Fibroblast of pulmonary artery (primary cell): ENCODE measurements at regions not wholly inside any gene's neighbourhood (a gene's known extent, or its start where the extent isn't known, plus 50 kb on each side); places are given as distances from the start of the nearest gene placed in this dataset.

Experiments
- DNase-seq: peaks from one replicate; pipeline ENCODE4 v3.0.0-alpha.2; 2010; ENCODE audit warnings: low read depth
- H3K4me3 ChIP-seq: replicated peaks from 2 replicates; pipeline ENCODE4 v1.5.1; 2011; ENCODE audit warnings: low read depth, mild to moderate bottlenecking, control low read depth, low read length, moderate library complexity
- CTCF ChIP-seq: IDR thresholded peaks from 2 replicates; pipeline ENCODE4 v1.5.1; 2011; ENCODE audit warnings: mild to moderate bottlenecking, control low read depth, low read length, inconsistent platforms; ENCODE audit errors: missing control alignments

GRCh38 chr7:156140896-156141295 is 328.6 kb upstream of the SHH start:
- no peak for TF ChIP-seq CTCF
- no peak for DNase-seq
- no peak overlapping the region for H3K4me3 ChIP-seq

- H3K4me3 ChIP-seq = no peak overlapping the region
- TF ChIP-seq CTCF = no peak
- DNase-seq = no peak
Observed at GRCh38 chr7:156140447-156140846, 328.2 kb upstream of the SHH start.

- no peak for DNase-seq
- H3K4me3 ChIP-seq = no peak overlapping the region
- TF ChIP-seq CTCF = no peak
Observed at GRCh38 chr7:156139633-156140032, 327.4 kb upstream of the SHH start.

- H3K4me3 ChIP-seq = no peak overlapping the region
- no peak for DNase-seq
- no peak for TF ChIP-seq CTCF
Observed at GRCh38 chr7:156139112-156139511, 326.8 kb upstream of the SHH start.

- no peak for DNase-seq
- no peak for TF ChIP-seq CTCF
- H3K4me3 ChIP-seq = no peak overlapping the region
Observed at GRCh38 chr7:156131881-156132280, 319.6 kb upstream of the SHH start.

- H3K4me3 ChIP-seq = no peak overlapping the region
- no peak for TF ChIP-seq CTCF
- no peak for DNase-seq
Observed at GRCh38 chr7:156129522-156129921, 317.3 kb upstream of the SHH start.

- no peak for TF ChIP-seq CTCF
- DNase-seq = no peak
- no peak overlapping the region for H3K4me3 ChIP-seq
Observed at GRCh38 chr7:156128496-156128895, 316.2 kb upstream of the SHH start.
